Smooth muscle cell (in vitro differentiated cells): ENCODE measurements at regions not wholly inside any gene's neighbourhood (a gene's known extent, or its start where the extent isn't known, plus 50 kb on each side); places are given as distances from the start of the nearest gene placed in this dataset.

ENCODE experiments used
- DNase-seq: peaks from one replicate; lab custom pipeline; 2025; ENCODE audit not compliant: unreplicated experiment; lab: John Stamatoyannopoulos, UW
- H2AFZ ChIP-seq: fragments of 200-600 bp; sonication (generic); 2 replicates; pipeline ENCODE4 v1.6.0; 2016; ENCODE audit warnings: antibody characterized with exemption, low read depth, mild to moderate bottlenecking
- H3F3A ChIP-seq: fragments of 200-600 bp; sonication (generic); 2 replicates; pipeline ENCODE4 v1.6.0; 2017; ENCODE audit warnings: antibody characterized with exemption, low read depth
- H3K27ac ChIP-seq: fragments of 200-600 bp; sonication (generic); 2 replicates; pipeline ENCODE4 v1.5.1; 2016; ENCODE audit warnings: low read depth, mild to moderate bottlenecking
- H3K27me3 ChIP-seq: fragments of 200-600 bp; sonication (generic); 2 replicates; pipeline ENCODE4 v1.6.1; 2016; ENCODE audit warnings: low read depth, mild to moderate bottlenecking
- H3K36me3 ChIP-seq: fragments of 200-600 bp; sonication (generic); 2 replicates; pipeline ENCODE4 v1.5.1; 2016; ENCODE audit warnings: low read depth
- H3K4me1 ChIP-seq: fragments of 200-600 bp; sonication (generic); 2 replicates; pipeline ENCODE4 v1.5.1; 2016; ENCODE audit warnings: low read depth
- H3K4me2 ChIP-seq: fragments of 200-600 bp; sonication (generic); 2 replicates; pipeline ENCODE4 v1.6.0; 2016; ENCODE audit warnings: mild to moderate bottlenecking
- H3K4me3 ChIP-seq: fragments of 200-600 bp; sonication (generic); 2 replicates; pipeline ENCODE4 v1.5.1; 2016; ENCODE audit warnings: mild to moderate bottlenecking
- H3K79me2 ChIP-seq: fragments of 200-600 bp; sonication (generic); 2 replicates; pipeline ENCODE4 v1.6.0; 2016; ENCODE audit warnings: low read depth, mild to moderate bottlenecking
- H3K9ac ChIP-seq: fragments of 200-600 bp; sonication (generic); 2 replicates; pipeline ENCODE4 v1.6.0; 2016; ENCODE audit warnings: low read depth
- H3K9me3 ChIP-seq: fragments of 200-600 bp; sonication (generic); replicated peaks from 2 replicates; pipeline ENCODE4 v1.5.1; 2016; ENCODE audit warnings: low read depth
- H4K20me1 ChIP-seq: fragments of 200-600 bp; sonication (generic); 2 replicates; pipeline ENCODE4 v1.6.0; 2016; ENCODE audit warnings: low read depth
- CTCF ChIP-seq: fragments of 200-600 bp; sonication (generic); IDR thresholded peaks from 2 replicates; pipeline ENCODE4 v1.5.1; 2017; ENCODE audit warnings: borderline replicate concordance, mild to moderate bottlenecking, antibody characterized with exemption; ENCODE audit not compliant: insufficient read depth, poor library complexity, severe bottlenecking
- WGBS: methylation state at CpG from one replicate; pipeline ENCODE4 v1.1.7; 2016; ENCODE audit warnings: low lambda C conversion rate; 5-methylcytosine and 5-hydroxymethylcytosine counted together

GRCh38 chr1:190564117-190564516, 86.5 kb upstream of the BRINP3 start:
- Histone ChIP-seq H3K36me3 (no peaks in the 10 kb centered on the region), H4K20me1 (no peaks in the 10 kb centered on the region), H3K4me3 (no peak overlapping the region), H3K79me2 (no peaks in the 10 kb centered on the region), H3K9me3 (no peaks in the 10 kb centered on the region), H3K9ac (no peak overlapping the region), H3K4me2 (no peak overlapping the region), H3K4me1 (no peaks in the 10 kb centered on the region), H3K27me3 (no peaks in the 10 kb centered on the region), H2AFZ (no peak overlapping the region), H3F3A (no peaks in the 10 kb centered on the region), H3K27ac (no peak overlapping the region)
- no peak for TF ChIP-seq CTCF
- DNase-seq, result no peak
- 74% methylated on average over 2 of the region's 2 CpGs for WGBS

- no peaks in the 10 kb centered on the region for H3K9me3 ChIP-seq
- 62% methylated on average over 5 of the region's 5 CpGs for WGBS
- no peak for TF ChIP-seq CTCF
- H3K27me3 ChIP-seq, result no peaks in the 10 kb centered on the region
- no peak overlapping the region for H3K27ac ChIP-seq
- no peak overlapping the region for H2AFZ ChIP-seq
- no peak for DNase-seq
- H3K4me2 ChIP-seq, result no peak overlapping the region
- H3K4me1 ChIP-seq, result no peaks in the 10 kb centered on the region
- no peaks in the 10 kb centered on the region for H3K36me3 ChIP-seq
- no peaks in the 10 kb centered on the region for H3F3A ChIP-seq
- no peaks in the 10 kb centered on the region for H3K79me2 ChIP-seq
- no peak overlapping the region for H3K9ac ChIP-seq
- H3K4me3 ChIP-seq, result no peak overlapping the region
- H4K20me1 ChIP-seq, result no peaks in the 10 kb centered on the region
These were observed 100.4 kb upstream of the BRINP3 start for GRCh38 chr1:190578017-190578416.

GRCh38 chr1:190578526-190578925, 100.9 kb upstream of the BRINP3 start:
- no peak for DNase-seq
- no peak overlapping the region for H3K4me2 ChIP-seq
- H3K27ac ChIP-seq, result no peak overlapping the region
- no peaks in the 10 kb centered on the region for H3F3A ChIP-seq
- H3K4me3 ChIP-seq, result no peak overlapping the region
- no peaks in the 10 kb centered on the region for H3K4me1 ChIP-seq
- 92% methylated on average over 6 of the region's 6 CpGs for WGBS
- H3K9ac ChIP-seq, result no peak overlapping the region
- no peaks in the 10 kb centered on the region for H3K27me3 ChIP-seq
- no peaks in the 10 kb centered on the region for H3K36me3 ChIP-seq
- no peak overlapping the region for H2AFZ ChIP-seq
- TF ChIP-seq CTCF, result no peak
- no peaks in the 10 kb centered on the region for H4K20me1 ChIP-seq
- H3K9me3 ChIP-seq, result no peaks in the 10 kb centered on the region
- no peaks in the 10 kb centered on the region for H3K79me2 ChIP-seq

- H3K79me2 ChIP-seq, result no peaks in the 10 kb centered on the region
- no peak overlapping the region for H3K4me3 ChIP-seq
- H3K9ac ChIP-seq, result no peak overlapping the region
- no peaks in the 10 kb centered on the region for H4K20me1 ChIP-seq
- DNase-seq, result no peak
- H3K4me2 ChIP-seq, result no peak overlapping the region
- no peaks in the 10 kb centered on the region for H3K36me3 ChIP-seq
- no peaks in the 10 kb centered on the region for H3K27me3 ChIP-seq
- H3K9me3 ChIP-seq, result no peaks in the 10 kb centered on the region
- no peaks in the 10 kb centered on the region for H3F3A ChIP-seq
- H3K27ac ChIP-seq, result no peak overlapping the region
- no peak for TF ChIP-seq CTCF
- 33% methylated on average over 1 of the region's 1 CpG for WGBS
- H3K4me1 ChIP-seq, result no peaks in the 10 kb centered on the region
- H2AFZ ChIP-seq, result no peak overlapping the region
These were observed 102.0 kb upstream of the BRINP3 start for GRCh38 chr1:190579552-190580193.
